ENCODE measurements at regions not wholly inside any gene's neighbourhood (a gene's known extent, or its start where the extent isn't known, plus 50 kb on each side); places are given as distances from the start of the nearest gene placed in this dataset.

DNA sequence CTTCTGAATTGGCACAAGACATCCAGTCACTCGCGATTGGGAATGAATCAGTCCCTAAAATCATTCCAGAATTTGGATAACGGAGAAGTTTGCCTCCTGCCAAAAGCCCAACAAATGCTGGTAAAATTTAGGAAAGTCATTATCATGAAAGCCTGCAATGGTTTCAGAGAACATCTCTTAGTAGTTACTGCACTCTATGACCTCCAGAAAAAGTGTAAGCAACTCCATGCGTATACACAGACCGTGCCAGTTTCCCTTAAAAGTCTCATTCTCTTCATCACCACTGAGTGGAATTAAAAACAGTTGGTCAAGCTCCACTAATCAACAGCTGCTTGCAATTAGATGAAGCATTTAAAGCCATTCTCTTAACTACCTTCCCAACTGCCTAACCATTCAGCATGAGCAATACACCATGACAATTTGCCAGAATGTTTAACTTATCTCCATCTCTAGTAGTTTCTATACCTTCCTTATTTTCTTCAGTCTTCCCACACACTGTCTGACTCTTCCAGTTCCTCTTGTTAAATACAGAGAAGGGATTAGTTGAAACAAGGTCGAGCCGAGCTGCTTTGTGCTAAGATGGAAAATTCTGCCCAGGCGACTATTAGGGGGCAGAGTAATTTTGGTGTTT, 183.6 kb upstream of the PRDM1 start:
- DNase-seq, result no peak

DNA sequence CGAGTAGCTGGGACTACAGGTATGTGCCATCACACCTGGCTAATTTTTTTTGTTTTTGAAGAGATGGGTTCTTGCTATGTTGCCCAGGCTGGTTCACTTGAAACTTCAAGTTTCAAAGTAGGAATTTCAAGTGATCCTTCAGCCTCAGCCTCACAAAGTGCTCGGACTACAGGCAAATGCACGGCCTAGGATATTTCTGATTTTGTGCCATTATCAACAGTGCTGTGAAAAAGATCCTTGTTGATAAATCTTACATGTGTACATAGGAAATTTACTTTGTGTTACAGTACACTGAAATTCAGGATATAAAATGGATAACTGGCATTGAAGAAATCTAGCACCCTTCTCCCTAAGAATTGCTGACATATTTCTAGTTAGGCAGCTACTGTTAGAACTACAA, 184.6 kb upstream of the PRDM1 start:
- DNase-seq, result no peak

DNA sequence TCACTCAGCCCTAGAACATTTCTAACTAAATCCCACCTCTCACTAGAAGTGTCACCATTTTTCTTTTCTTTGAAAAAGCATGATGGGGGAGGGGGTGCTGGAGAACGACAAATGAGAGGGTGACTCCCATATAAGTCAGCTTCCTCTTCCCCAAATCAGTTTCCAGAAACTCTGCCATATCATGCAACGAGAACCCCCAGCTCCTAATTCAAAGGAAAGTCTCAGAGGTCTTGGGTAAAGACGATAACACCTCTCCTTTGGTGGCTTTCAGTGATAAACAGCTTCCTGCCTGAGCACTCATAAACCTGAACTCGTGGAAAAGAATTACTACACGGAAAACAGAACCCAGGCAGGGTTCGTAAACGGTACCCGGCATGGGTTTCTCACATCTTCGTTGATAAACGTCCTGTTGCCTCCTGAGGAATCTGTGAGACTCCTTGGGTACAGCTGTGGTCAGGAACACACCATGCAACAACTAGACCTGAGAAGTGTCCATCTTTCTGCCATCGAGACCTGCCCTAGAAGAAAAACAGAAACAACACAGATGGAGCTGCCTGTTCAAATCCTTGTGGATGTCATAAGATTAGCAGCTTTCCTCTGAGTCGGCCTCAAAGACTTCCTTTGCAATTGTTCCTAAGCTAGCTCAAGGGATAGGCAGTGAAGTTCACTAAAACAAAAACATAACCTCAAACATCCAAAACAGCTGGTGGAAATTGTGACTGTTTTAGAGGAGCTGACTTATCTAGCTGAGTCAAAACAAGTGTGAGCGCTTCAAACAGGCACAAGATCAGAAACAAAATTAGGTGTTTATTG, 185.8 kb upstream of the PRDM1 start:
- DNase-seq, result peak; percentile 38

DNA sequence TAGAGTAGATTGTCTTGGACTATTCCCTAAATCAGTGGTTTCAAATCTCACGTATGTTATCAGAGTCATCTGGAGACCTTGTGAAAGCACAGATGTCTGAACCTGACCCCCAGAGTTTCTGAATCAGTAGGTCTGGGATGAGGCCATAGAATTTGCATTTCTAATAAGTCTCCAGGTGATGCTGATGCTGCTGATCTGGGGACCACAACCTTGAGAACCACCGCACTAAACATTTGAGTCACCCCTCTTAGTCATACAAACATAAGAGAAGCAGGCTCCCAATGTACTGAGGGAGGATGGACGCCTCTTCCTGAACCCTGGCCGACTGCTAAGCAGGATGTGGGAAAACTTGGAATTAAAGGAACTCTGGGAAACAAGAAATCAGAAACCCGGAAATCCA, 187.8 kb upstream of the PRDM1 start:
- DNase-seq, result no peak

DNA sequence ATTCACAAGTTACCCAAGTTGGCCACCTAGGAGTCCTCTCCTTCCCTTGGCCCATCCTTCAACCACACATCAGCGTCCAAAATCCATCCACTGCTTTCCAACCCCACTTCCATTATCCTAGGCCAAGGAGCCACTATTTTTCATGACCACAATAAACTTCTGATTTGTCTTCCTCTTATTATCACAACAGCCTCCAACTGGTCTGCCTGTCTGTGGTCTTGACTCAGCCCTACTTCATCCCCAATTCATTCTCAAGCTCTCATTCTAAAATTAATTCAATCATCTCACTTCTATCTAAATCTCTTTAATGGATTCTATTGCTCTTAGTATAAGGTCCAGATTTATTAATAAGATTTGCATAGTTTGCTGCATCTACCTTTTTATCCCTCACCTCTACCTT, 189.0 kb upstream of the PRDM1 start:
- no peak for DNase-seq

DNA sequence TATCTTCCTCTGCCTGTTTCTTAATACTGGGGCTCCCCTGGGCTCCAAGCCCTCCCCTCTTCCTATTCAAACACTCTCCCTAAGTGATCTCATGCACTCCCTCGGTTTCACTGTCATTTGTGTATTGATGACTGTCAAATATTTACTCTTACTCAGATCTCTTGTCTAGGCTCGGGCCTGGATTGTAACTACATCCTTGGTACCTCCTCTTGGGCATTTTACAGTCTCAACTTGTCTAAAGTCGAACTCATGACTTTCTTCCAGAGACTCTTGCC, 189.4 kb upstream of the PRDM1 start:
- DNase-seq, result no peak

DNA sequence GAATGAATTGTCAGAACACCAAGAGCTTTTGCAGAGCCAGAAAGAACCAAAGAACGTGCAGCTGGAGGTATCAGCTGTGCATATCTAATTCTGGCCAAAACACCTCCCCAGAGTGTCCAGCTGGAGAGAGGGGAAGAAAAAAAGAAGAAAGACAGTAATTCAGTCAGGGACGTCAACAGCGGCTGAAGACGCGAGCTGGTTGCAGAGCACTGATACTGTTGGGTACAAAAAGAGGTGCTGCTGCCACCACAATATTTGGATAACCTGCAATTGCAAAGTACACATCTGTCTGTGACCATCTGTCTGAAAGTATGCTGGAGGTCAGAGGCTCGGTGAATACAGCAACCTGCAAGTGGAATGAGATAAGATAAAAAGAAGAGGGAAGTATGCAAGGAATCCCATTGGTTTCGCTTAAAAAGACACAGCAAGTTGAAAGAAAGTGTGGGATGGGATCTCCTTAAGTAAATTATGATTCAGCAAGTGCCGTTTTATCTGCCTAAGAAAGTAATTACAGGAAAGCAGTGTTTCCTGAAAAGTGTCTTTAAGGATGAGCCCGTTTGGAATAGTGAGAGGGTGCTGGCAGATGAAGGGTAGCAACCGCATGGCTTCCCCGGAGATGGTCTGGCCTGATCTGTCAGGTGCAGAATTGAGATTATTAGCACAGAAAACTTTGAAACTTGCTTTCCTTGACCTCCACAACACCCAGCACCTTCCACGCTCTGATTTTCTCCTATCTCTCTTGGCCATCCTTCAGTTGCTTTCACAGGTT, 189.9 kb upstream of the PRDM1 start:
- peak; percentile 51 for DNase-seq

DNA sequence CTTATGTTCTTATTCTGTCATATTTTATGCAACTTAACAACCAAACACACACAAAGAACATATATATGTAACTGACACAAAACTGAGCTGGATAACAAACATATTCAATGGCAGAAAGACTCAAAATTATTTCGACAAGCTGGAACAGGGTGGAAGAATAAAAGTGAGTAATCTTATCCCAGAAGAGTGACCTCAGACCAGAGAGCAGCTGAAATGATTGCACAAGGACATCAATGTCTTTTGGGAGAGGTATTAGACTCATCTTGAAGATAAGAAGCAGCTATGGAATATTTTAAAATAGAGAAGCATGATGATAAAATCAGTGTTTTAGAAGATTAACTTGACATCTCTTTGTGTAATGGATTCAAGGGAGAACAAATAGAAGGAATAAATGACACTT, 191.6 kb upstream of the PRDM1 start:
- no peak for DNase-seq

DNA sequence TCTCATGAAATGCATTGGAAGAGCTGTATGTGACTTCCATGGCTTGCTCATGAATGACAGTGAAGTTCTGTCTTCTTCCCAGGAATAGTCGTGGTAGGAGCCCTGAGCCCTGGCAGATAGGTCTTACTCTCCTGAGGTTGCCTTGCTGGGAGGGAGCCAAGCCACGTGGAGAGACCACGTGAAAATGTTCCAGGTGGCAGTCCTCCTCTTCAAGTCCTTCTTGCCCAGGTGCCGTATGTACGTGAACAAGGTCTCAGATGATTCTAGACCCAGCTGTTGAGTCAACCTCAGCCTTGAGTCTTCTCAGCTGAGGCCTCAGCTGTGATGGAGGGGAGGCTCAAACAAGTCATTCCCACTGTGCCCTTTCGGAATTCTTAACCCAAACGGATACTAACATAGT, 192.4 kb upstream of the PRDM1 start:
- no peak for DNase-seq

DNA sequence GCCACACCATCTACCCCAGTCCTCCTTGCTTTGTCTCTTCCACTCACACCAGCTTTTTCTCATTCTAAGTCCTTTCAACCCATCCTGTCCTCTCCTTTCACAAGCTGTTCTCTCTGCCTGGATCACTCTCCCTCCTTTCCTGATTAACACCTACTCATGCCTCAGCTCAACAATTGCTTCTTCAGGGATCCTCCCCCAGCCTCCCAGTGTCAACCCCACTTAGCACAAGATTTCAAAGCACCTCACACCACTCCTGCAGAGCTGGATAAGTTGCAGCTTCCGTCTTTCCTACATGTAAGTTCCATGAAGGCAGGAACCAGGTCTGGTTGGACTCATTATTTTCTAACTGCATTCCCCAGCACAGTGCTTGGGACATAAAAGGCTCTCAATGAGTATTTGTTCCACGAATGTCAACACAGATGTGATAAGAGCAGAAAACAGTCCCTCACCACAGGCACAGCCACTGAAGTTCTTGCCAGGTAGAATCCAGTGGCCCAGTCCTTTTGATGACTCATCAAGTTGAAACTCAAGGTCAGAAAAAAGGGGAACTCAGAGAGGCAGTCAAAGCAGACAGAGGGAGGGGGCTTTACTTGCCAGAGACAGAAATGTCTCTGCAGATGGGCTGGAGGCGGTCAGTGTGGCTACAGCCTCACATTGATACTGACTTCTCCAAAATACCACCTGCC, 193.4 kb upstream of the PRDM1 start:
- no peak for DNase-seq

DNA sequence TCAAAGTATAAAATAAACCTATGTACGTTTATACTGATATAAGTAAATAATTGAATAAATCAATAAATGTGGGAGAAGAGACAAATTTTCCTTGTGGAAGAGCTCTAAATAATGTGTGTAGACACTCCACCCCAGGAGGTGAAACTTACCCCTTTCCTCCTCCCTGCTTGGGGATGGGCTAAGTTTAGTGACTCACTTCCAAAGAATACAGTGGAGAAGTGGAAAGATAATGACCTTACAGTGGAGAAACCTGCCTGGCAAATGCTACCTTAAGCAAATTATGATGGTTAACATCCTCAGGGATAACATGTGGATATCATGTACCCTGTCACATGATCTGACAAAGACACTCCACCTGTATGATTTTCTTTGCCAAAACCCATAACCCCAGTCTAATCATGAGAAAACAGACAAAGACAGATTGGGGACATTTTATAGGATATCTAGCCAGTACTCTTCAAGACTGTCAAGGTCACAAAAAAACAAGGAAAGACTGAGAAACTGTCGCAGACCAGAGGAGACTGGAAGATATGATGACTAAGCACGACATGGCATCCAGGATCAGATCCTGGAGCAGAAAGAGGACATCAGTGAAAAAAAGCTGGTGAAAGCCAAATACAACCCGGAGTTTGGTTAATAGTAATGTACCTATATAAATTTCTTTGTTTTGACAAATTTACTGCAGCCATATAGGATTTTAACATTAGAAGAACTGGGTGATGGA, 195.5 kb upstream of the PRDM1 start:
- DNase-seq, result no peak

DNA sequence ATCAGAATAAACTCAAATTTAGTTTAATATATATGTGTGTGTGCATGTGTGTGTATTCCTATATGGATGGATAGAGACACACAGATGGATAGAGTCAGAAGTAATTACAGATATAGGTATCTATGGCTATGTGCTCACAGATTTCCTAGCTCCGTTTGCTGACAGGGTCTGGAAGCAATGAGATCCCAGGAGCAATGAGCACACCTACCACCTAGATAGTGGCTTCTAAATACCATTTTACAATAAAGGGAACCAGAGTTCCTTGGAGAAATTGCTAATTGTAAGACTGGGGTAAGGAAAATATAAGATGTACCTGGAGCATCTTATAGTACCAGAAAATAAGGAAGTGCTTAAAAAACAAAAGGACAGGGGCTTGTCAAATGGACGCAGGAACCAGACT, 196.2 kb upstream of the PRDM1 start:
- no peak for DNase-seq

DNA sequence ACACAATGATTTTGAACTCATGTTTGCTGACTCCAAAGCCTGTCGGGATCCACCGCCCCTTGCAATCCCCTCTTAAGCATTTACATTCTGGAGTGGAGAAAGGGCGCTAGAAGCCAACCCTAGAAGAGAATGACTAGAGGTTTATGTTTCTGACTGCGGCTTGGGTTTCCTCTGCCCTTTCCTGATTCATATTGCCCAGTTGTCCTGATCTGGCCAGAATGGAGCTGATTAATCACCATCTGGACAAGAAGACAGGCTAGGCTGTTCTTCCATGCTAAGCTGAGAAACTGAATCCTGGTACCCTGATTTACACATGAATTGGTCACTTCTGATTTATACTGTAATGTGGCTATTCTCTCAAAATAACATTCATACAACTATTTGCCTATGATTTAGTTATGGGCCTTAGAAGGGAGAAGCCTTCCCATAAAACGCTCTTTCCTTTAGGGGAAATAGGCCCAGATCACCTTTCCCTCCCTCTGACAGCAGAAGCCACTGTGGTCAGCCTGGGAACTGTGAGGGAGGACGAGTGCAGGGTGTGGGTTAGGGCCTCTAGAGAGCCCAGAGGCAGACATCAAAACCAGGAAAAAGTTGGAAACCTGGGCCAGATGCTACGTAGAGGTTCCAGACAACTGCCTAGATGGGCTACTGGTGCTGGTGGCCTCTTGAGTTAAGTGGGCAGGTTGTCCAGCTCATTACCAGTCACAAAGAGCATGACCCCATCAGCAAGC, 199.2 kb upstream of the PRDM1 start:
- no peak for DNase-seq

DNA sequence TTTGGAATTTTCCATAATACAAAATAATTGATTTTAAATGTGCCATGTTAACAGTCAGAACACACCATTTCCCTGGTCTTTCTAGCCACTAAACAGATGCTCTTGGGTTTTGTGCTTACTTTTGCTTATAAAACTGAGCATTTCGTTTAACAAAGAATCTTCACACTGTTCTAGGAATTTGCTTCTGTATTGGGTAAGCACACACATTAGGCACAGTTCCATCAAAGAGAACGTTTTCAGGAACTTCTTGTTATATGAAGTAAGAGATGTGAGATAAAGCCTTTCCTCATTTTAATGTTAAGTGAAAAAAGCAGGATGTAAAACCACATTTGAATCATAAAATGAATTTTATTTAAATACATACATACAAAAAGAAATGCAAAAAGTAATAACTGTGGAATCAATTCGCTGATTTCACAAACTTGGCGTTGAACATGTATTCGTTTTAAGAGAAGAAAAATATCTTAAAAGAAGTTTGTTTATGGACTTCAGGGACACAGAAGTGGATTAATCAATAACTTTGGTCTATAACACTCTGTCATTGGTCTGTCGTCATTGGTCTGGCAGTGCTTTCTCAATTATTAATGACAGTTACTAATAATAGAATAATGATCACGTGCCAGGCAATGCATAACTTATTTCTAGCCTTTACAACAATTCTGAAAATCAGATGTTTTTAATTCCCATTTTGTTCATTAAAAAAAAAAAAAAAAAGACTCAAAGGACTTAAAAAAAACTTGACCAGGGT, 199.9 kb upstream of the PRDM1 start:
- no peak for DNase-seq

DNA sequence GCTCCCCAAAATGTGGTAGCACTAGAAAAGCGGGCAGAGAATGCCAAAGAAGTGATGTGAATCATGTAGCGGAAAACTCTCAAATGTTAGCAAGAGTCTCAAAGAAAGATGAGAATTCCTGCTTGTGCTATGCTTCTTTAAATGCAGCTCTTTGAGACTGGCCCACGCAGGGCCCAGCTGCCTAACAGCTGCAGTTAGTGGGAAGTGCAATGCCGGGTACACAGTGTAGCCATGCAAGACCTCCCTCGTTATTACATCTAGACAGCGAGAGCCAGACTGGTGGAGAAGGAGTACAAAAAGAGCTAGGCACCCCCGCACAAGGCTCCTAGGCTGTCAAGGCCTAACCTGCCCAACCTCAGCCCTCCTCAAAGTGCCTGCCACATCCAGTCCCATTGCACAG, 201.7 kb upstream of the PRDM1 start:
- no peak for DNase-seq

DNA sequence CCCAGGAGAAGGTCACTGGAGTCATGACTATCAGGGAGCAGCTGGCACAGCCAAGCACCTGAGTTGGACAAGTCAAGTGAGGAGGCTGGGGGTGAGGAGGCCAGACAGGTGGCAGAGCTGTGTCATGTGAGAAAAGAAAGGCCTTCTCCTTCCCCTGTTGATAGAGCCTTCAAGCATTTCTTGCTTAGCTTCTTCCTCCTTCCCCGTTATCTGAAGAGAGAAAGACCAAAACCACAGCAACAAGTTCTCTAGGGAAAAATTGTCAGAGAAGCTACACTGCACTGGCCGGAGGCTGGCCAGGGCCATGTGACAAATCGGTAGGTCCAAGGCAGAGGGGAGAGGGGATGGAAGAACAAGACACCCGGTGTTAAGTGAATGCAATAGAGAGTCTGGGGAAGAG, 202.1 kb upstream of the PRDM1 start:
- DNase-seq, result no peak

DNA sequence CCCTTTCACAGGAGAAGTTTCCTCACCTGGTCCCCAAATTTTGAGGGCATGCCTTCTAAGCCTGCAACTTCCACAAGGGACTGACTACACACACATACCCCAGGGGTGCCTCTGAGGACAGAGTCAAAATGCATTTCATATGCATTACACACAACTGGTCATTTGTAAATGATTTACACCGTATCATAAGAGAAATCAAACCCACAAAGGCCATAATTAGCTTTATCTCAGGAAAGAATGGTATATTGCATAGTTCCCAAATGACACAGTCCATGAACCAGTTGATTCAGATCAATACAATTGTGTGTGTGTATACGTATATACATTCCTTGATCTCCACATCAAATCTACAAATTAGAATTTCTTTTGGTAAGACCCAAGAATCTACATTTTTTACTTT, 203.3 kb upstream of the PRDM1 start:
- DNase-seq, result no peak

DNA sequence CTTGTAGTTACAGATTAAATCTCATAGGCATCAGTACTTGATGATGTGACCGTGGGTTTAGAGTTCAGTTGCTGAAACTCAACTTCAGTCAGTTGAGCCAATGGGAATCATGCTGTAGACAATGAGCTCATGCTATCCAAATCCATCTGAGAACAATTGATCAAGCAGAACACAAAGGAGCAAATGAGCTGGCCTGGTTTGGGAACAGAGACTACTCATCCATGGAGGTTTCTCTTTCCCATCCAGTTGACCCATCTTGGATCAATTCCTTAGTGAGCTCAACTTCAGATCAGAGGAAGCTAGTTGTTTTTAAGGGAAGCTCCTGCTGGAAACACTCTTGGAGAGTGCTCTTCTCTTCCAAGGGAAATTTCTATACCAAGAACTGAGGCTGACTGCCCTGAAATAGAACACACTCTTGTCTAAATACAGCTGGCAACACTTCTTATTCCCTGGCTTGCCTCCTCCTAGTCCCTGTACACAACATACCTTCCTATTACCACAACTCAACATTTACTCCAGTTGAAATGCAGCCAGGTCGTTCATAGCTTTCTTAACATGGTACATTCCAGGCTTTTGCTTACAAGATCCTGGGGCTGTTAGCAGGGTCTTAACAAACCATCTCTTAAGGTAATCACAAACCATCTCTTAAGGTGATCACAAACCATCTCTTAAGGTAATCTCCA, 203.9 kb upstream of the PRDM1 start:
- peak; percentile 27 for DNase-seq

DNA sequence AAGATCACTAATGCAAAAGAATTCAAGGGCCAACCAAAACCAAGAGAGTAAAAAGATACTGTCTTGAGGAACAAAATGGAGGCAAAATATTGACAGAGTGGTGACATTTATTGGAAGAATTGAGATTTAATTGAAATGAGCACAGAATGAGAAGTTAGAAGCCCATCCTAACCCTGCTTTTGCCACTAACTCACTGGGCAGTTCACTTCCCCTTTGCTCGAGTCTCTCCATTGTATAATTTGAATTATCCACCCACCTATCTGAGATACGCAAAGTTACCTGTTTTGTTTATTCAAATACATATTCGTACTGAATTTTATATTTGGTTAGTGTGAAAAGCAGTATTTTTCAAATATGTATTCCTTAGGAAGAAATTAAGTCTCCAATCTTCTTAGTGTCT, 204.5 kb upstream of the PRDM1 start:
- DNase-seq, result no peak

DNA sequence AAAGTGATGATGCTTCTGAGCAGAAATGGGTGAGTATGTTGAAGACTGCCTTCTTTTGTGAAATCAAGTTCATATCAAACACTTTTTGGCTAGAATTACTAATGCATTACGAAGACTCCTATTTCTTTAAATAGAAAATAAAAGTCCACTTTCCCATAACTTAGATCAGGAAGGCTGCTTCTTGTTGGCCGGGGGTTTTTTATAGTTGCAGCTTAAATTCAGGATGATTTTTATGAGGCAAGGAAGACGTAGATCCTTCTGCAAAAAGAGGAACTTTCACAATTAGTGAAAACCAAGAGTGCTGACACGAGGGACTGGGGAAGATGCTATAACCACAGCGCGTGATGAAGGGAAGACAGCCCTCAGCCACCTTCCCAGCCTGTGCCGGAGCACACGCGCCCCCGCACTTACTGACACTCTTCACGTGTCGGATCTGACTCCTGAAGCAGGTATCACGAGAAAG, 206.1 kb upstream of the PRDM1 start:
- DNase-seq, result peak; percentile 29

DNA sequence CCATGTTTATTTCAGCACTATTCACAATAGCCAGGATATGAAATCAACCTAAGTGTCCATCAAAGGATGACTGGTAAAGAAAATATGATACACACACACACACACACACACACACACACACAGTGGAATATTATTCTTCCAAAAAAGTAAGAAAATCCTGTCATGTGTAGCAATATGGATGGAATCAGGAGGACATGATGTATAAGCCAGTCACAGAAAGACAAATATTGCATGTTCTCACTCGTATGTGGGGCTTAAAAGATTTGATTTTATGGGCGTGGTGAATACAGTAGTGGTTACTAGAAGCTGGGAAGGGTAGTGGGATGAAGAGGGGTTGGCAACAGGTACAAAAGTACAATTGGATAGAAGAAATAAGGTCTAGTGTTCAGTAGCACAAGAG, 207.0 kb upstream of the PRDM1 start:
- no peak for DNase-seq

Measured in hindlimb muscle (tissue), 1 donor.